ENCODE measurements at regions not wholly inside any gene's neighbourhood (a gene's known extent, or its start where the extent isn't known, plus 50 kb on each side); places are given as distances from the start of the nearest gene placed in this dataset.

- DNase-seq, result no peak
These were observed 184.9 kb downstream of the SEC16B start for GRCh38 chr1:177784936-177785335.

DNA sequence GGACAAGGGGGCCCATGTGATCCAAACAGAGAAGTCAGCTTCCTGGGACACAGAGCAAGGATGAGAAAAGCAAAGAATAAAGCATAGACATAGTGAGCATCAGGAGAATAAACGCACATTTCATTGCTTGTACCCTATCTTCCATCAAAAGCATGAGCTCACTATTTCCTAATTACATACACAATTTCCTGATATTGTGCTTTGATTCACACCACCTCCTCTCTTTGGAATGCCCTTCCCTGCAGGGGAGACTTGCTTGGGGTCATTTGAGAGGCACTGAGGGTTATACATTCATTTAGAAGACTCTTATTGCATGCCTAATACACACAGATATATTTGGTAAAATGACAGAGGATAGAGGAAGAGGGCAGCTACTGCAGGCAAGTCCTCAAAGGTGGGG lies 185.4 kb downstream of the SEC16B start:
- DNase-seq, result no peak

DNA sequence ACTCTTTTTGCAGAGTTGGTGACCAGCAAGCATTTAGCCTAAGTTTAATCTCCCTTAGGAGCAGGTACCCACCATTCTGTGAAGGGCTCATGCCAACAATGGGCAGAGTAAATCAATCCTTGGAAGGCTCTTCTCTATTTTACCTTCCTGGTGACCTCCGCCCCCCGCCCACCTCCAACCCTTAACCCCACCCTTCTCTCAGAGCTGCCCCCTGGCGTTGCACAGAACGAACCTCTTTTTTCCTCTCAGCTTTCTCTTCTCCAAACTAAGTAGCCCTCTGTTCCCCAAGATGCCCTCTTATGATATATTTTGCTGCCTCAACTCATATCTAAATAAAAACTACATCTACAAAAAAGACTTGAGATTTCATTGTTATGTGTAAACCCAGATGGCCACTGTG lies 186.8 kb downstream of the SEC16B start:
- DNase-seq, result no peak

DNA sequence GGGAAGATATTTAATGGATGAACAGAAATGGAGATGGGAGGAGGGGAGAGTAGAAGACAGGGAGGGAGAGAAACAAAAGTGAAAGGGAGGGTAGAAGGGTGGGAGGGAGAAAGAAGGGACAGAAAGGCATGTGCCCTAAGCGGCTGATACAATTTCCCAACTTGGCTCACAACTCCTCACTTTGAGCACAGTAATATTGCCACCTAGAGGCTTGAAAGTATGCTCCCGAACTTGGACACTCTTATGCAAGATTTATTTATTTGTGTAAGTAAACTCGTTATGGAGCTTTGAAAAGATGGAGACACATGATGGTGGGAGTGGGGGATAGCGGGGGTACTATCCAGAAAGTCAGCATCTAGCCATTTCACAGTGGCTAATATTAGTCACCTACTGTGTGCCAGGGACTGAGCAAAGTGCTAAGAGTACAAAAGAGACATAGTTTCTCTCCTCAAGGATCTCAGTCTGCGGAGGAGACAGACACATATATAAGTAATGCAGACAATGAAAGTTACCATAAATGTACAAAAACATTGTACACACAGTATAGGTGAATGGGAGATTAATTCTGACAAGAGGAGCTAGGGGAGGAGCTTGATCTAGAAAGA lies 189.7 kb downstream of the SEC16B start:
- DNase-seq, result peak; percentile 49

GRCh38 chr1:177779166-177779965 lies 190.5 kb downstream of the SEC16B start:
- DNase-seq, result no peak

- DNase-seq, result no peak
These were observed 193.9 kb downstream of the SEC16B start for GRCh38 chr1:177775924-177776323.

- no peak for DNase-seq
These were observed 197.4 kb downstream of the SEC16B start for GRCh38 chr1:177772386-177772960.

DNA sequence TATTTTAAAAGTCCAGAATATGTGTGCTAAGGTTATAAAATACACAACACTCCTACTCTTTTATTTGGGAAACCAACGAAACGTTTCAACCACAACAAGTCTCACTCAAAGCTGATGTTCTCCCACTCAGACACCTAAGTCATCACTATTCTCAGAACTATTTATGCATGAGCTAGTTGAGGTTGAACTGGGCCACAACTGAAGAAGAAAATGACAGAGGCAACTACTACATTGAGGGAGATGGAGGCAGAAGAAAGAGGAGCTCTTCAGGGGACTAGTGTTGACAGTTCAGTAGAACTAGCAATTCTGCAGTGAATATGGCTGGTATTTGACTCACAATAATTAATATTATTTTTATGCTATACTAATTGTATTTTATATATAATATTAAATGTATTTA lies 198.2 kb downstream of the SEC16B start:
- DNase-seq, result no peak

DNA sequence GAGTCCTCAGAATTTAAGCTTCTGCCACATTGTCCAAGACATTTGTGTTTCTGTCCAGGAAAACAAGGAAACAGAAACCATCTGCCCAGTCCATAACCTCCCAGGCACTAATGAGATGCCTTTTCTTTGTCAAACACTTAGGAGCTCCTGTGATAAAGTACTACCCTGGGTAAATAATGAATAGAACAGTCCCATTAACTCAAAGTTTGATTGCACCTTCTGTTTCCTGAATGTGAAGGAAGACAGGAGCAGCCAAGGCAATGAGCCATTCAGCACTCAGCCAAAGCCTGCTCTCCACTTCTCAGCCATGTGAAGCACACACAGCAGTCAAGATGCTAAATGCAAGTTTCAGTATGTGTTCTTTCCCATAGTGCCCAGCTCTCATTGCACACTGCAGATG lies 199.8 kb downstream of the SEC16B start:
- peak; percentile 44 for DNase-seq

DNA sequence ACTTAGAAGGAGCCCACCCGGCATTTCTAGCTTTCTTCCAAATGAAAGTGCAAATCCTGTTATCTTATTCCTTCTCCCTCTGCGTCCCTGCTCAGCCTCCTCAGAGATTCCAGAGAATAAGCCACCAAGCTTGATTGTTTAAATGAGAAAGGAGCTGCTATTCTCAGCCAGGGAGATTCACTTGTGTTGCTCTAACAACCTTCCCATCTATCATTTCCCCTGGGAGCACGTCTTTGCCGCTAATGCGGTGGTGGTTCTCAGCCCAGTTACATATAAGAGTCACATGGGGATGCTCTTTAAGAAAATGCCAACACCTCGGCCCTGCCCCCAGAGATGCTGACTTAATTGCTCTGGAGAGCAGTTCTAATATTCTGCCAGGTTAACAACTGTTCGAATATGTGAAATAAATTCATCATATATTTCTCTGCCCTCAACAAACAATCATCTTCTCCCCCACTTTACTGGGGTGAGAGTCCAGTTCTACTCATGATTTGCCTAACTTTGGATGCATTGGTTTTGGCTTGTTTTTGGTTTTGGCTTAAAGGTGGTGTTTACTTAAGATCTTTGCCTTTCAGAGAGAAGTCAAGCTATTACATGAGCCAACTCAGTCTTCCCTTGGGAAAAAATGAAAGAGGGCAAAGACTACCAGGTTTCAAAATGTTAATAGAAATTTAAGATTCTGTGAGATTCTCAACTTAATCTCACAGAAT lies 213.9 kb downstream of the SEC16B start:
- DNase-seq, result no peak

GRCh38 chr1:177754603-177755002 lies 215.3 kb downstream of the SEC16B start:
- DNase-seq, result no peak

- no peak for DNase-seq
These were observed 216.2 kb downstream of the SEC16B start for GRCh38 chr1:177753655-177754054.

GRCh38 chr1:177748080-177748801 lies 221.6 kb downstream of the SEC16B start:
- no peak for DNase-seq

DNA sequence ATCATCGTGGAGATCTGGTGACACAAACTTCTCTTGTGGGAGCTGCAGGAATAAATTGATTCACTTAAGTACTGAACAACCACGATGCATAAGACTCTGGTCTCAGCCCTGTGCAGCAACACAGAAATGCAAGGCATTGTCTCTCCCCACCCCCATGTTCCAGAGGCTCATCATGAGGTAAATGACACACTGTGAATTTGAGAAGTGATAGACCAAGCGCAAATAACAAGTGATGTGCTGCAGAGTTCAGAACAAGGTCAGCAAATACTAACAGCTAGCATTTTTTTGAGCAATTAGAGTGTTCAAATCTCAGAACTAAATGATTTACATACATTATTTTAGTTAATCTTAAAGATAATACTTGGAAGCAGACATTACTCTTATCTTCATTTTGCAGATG lies 223.7 kb downstream of the SEC16B start:
- DNase-seq, result no peak

DNA sequence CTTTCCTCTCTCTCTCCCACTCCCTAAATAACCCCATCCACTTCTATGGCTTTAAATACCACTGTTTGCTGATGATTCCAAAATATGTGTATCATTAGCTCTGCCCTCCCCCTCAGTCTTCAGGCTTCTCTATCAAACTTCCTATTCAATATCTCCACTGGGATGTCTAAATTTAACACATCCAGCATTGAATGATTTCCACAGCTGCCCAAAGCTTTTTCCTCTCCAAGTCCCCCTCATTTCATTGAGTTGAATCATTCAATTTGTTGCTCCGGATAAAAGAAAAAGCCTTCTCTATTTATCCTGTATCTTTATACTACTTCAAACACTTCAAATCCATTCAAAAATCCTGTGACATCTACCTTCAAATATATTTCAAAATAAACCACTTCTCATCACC lies 225.0 kb downstream of the SEC16B start:
- DNase-seq, result no peak

DNA sequence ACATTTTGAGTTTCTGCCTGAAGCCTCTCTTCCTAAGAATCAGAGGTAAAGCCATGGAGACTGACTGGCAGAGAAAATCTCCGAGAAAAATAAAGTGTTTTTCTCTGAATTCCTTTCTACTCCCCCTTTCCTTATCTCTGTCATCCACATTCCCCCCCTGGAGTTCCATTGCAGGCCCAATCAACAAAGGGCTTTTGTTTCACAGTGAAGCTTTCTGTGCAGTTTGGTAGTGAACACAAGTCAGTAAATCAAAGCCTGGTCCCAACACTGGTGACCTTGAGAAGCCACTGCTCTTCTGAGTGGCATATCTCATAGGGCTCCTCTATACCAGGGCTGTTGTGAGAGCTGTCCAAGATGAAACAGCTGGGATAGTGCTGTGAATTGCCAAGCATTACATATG lies 228.4 kb downstream of the SEC16B start:
- DNase-seq, result no peak

DNA sequence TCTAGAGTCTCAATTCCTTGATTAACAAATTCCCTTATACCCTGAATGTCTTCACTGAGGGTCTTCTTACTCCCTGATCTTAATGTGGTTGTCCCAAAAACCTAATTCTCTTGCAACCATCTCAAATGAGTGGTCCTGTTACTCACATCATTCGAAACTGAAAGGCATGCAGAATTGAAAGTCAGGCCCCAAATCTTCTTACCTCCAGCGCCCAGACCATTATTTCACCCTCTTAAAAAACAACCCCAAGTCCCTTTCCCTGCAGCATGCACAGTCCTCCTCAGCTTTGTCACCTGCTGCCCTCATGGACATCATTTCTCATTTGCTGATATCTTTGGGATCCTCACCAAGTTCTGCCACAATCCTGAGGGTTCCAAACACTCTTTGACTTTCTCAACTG lies 230.1 kb downstream of the SEC16B start:
- no peak for DNase-seq

- no peak for DNase-seq
These were observed 232.4 kb downstream of the SEC16B start for GRCh38 chr1:177737456-177737855.

DNA sequence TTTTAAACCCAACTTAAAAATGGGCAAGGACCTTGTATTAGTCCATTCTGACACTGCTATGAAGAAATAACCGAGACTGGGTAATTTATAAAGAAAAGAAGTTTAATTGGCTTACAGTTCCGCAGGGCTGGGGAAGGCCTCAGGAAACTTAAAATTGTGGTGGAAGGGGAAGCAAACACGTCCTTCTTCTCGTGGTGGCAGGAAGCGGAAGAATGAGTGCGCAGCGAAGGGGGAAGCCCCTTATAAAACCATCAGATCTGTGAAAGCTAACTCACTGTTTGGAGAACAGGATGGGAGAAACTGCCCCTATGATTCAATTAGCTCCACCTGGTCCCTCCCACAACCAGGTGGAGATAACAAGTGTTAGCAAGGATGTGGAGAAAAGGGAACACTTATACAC lies 237.7 kb downstream of the SEC16B start:
- no peak for DNase-seq

- no peak for DNase-seq
These were observed 240.2 kb downstream of the SEC16B start for GRCh38 chr1:177729646-177730045.

GRCh38 chr1:177723533-177723932 lies 246.3 kb downstream of the SEC16B start:
- DNase-seq, result no peak

DNA sequence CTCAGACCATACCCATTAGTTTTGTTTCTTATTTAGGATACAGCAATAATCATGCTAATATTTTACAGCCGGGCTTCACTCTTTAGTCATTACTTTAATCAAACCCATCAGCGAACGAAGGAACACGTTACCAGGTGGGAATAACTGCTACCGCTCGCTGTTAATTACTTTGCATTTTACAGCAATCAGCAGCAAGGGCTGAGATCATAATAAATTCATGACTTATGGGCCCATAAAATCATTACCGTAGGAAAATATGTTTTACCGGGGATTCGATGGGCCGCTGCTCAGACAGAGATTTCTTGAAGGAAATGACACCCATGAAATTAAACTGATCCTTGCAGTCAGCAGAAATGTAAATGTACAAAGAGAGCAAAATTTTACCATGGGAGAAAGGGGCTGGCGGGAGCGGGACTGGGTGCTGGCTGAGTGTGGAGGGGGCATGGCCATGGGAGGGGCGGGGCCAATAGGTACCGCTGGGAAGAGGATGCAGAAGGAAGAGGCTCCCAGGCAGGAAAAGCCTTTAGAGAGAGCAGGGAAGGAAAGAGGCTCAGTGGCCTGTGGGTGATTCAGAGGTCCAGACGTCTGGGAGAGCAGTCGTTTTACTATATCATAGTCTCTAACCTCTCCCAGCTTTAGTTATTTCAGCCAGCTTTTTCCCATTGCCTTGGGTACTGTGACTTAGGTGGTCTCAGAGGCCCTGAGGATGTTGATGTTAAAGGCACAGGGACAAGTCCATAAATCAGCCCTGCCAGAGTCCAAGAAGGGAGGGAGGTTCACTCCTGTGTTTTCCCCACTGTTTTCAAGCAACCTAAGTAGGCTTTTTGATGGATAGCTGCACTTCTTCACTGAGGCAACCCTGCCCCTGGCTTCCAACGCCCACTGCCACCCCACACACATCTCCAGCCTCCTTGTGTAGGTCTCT lies 258.9 kb downstream of the SEC16B start:
- no peak for DNase-seq

All from NCI-H1436 treated with DMSO at 0.1 percent for 48 hours (cell line).